GM12878 (cell line): ENCODE measurements at regions not wholly inside any gene's neighbourhood (a gene's known extent, or its start where the extent isn't known, plus 50 kb on each side); places are given as distances from the start of the nearest gene placed in this dataset.
A peak's percentile ranks its signal among the peaks of the same experiment; 100 is the strongest.

Experiments used
- ATAC-seq: fragments of 200-7000 bp; cut with Tn5 transposase; 3 replicates; pipeline ENCODE4 v1.9.1; 2020; ENCODE audit warnings: mild to moderate bottlenecking, moderate library complexity
- BruUV-seq: library from RNA; stranded (reverse); fragments of 400-500 nt; replicated peaks from 2 replicates; lab custom pipeline; 2021; lab: Mats Ljungman, UMichigan
- CTCF ChIA-PET: fragments of 300-600 bp; sonication (Branson Sonifier 250); formaldehyde crosslinking; extraction: SDS; loops from one replicate; lab custom pipeline; 2021; ENCODE audit warnings: inconsistent platforms; lab: Yijun Ruan, JAX
- POLR2A ChIA-PET: fragments of 350-600 bp; formaldehyde crosslinking; extraction: SDS; loops from one replicate; lab custom pipeline; 2021; ENCODE audit warnings: inconsistent platforms; lab: Charles Lee
- RAD21 ChIA-PET: fragments of 300-600 bp; sonication (Branson Sonifier 250); formaldehyde crosslinking; loops from one replicate; lab custom pipeline; 2023; ENCODE audit warnings: antibody characterized with exemption; ENCODE audit not compliant: unreplicated experiment; lab: Charles Lee
- SMC1A ChIA-PET: fragments of 300-600 bp; sonication (Branson Sonifier 250); formaldehyde crosslinking; loops from one replicate; lab custom pipeline; 2023; ENCODE audit not compliant: unreplicated experiment, uncharacterized antibody; lab: Charles Lee
- DNase-seq: peaks from one replicate; pipeline ENCODE4 v3.0.0-alpha.2; 2011; ENCODE audit warnings: low read depth, low spot score
- FAIRE-seq: peaks from 3 replicates; lab custom pipeline; 2011; peaks lifted over from hg19 to GRCh38; lab: Jason Lieb, UNC
- H2AFZ ChIP-seq: 2 replicates; pipeline ENCODE4 v1.6.0; 2011; ENCODE audit warnings: low read depth, low read length, control low read depth; ENCODE audit not compliant: control insufficient read depth
- H3K27ac ChIP-seq: 2 replicates; pipeline ENCODE4 v1.5.1; 2011; ENCODE audit warnings: control low read depth; ENCODE audit not compliant: control insufficient read depth, insufficient read depth
- H3K27me3 ChIP-seq, 2 experiments: replicated peaks in 1 of 2; 2 replicates each; pipeline versions ENCODE4 v1.6.0 to v1.6.1; 2011; ENCODE audit warnings: low read length in 1 of 2; ENCODE audit not compliant: control insufficient read depth in 2 of 2, insufficient read depth in 2 of 2
- H3K36me3 ChIP-seq, 2 experiments: 2 replicates each; pipeline ENCODE4 v1.5.1; 2011; ENCODE audit warnings: low read length in 1 of 2; ENCODE audit not compliant: control insufficient read depth in 2 of 2, insufficient read depth in 2 of 2
- H3K4me1 ChIP-seq: 2 replicates; pipeline ENCODE4 v1.6.1; 2011; ENCODE audit warnings: mild to moderate bottlenecking, low read length, moderate library complexity, mixed read lengths; ENCODE audit not compliant: control insufficient read depth, insufficient read depth
- H3K4me2 ChIP-seq: 2 replicates; pipeline ENCODE4 v1.6.0; 2011; ENCODE audit warnings: control low read depth; ENCODE audit not compliant: control insufficient read depth, insufficient read depth
- H3K4me3 ChIP-seq: fragments of 200-600 bp; sonication (generic); 2 replicates; pipeline ENCODE4 v1.5.1; 2016
- H3K79me2 ChIP-seq: 2 replicates; pipeline ENCODE4 v1.6.0; 2011; ENCODE audit warnings: low read length; ENCODE audit not compliant: control insufficient read depth, insufficient read depth
- H3K9ac ChIP-seq: 2 replicates; pipeline ENCODE4 v1.8.0; 2011; ENCODE audit warnings: low read length, control low read depth, mixed read lengths; ENCODE audit not compliant: control insufficient read depth, insufficient read depth
- H3K9me3 ChIP-seq: replicated peaks from 3 replicates; pipeline ENCODE4 v1.5.1; 2011; ENCODE audit warnings: mild to moderate bottlenecking, low read length; ENCODE audit not compliant: control insufficient read depth, insufficient read depth
- H4K20me1 ChIP-seq: 2 replicates; pipeline ENCODE4 v1.6.0; 2011; ENCODE audit not compliant: control insufficient read depth, insufficient read depth
- ESRRA ChIP-seq: IDR thresholded peaks from 2 replicates; pipeline ENCODE4 v1.6.1; 2012; ENCODE audit warnings: mild to moderate bottlenecking, low read length, improper control_type of control experiment
- GATAD2B ChIP-seq: fragments of 450-650 bp; conservative IDR thresholded peaks from 2 replicates; pipeline ENCODE4 v1.6.1; 2017; ENCODE audit warnings: low read depth, mild to moderate bottlenecking, moderate library complexity
- HDAC2 ChIP-seq: fragments of 200-600 bp; sonication (generic); IDR thresholded peaks from 2 replicates; pipeline ENCODE4 v1.6.1; 2017
- MTA2 ChIP-seq: fragments of 450-650 bp; IDR thresholded peaks from 2 replicates; pipeline ENCODE4 v1.6.1; 2016; ENCODE audit warnings: low read depth, mild to moderate bottlenecking, moderate library complexity
- NBN ChIP-seq: fragments of 450-650 bp; IDR thresholded peaks from 2 replicates; pipeline ENCODE4 v1.6.1; 2016
- ZSCAN29 ChIP-seq: fragments of 450-650 bp; IDR thresholded peaks from 2 replicates; pipeline ENCODE4 v1.6.1; 2017; ENCODE audit warnings: mild to moderate bottlenecking, moderate library complexity
- WGBS: methylation state at CpG from one replicate; pipeline ENCODE4 v1.1.6; 2016; ENCODE audit warnings: low lambda C conversion rate; ENCODE audit not compliant: insufficient replicate concordance, insufficient coverage; ENCODE audit errors: missing lambda C conversion rate; 5-methylcytosine and 5-hydroxymethylcytosine counted together
- in situ Hi-C: fragments of 300-500 bp; cut with MboI; formaldehyde crosslinking; loops from 9 replicates; pipeline ENCODE4 v1.14.3; 2018; ENCODE audit warnings: mixed read lengths
- intact Hi-C: fragments of 100-400 bp; cut with micrococcal nuclease; formaldehyde crosslinking; loops from one replicate; pipeline ENCODE4 v1.14.2; 2022; ENCODE audit not compliant: unreplicated experiment
- TF ChIP-seq, protein P1 (sequence below): fragments of 450-650 bp; IDR thresholded peaks from 2 replicates; pipeline ENCODE4 v1.6.1; 2017; ENCODE audit warnings: low read depth, mild to moderate bottlenecking, moderate library complexity
- TF ChIP-seq, protein P2 (sequence below): IDR thresholded peaks from 2 replicates; pipeline ENCODE4 v1.6.1; 2011; ENCODE audit warnings: borderline replicate concordance, low read depth, mild to moderate bottlenecking, moderate library complexity, low read length; ENCODE audit not compliant: insufficient read depth, poor library complexity, severe bottlenecking

DNA sequence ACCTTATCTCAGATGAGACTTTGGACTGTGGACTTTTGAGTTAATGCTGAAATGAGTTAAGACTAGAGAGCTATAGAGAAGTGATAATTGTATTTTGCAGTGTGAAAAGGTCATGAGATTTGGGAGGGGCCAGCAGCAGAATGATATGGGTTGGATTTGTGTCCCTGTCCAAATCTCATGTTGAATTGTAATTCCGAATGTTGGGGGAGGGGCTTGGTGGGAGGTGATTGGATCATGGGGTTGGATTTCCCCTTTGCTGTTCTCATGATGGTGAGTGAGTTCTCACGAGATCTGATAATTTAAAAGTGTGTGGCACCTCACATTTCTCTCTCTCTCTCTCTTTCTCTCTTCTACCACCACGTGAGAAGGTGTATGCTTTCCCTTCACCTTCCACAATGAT, 777.8 kb upstream of the LUZP2 start:
- no TSS peak for BruUV-seq
- Histone ChIP-seq H3K9ac (no peak overlapping the region), H3K4me2 (no peak overlapping the region), H3K4me1 (no peaks in the 10 kb centered on the region), H4K20me1 (no peaks in the 10 kb centered on the region), H2AFZ (no peak overlapping the region), H3K4me3 (no peak overlapping the region), H3K9me3 (no peaks in the 10 kb centered on the region), H3K36me3 (no peaks in the 10 kb centered on the region), H3K27ac (no peak overlapping the region), H3K27me3 (no peaks in the 10 kb centered on the region), H3K79me2 (no peaks in the 10 kb centered on the region)
- peak; percentile 43; the same call in 1 of the 2 replicates for TF ChIP-seq MTA2
- TF ChIP-seq, protein P1, sequence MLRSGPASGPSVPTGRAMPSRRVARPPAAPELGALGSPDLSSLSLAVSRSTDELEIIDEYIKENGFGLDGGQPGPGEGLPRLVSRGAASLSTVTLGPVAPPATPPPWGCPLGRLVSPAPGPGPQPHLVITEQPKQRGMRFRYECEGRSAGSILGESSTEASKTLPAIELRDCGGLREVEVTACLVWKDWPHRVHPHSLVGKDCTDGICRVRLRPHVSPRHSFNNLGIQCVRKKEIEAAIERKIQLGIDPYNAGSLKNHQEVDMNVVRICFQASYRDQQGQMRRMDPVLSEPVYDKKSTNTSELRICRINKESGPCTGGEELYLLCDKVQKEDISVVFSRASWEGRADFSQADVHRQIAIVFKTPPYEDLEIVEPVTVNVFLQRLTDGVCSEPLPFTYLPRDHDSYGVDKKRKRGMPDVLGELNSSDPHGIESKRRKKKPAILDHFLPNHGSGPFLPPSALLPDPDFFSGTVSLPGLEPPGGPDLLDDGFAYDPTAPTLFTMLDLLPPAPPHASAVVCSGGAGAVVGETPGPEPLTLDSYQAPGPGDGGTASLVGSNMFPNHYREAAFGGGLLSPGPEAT, result peak; percentile 29; the same call in 1 of the 2 replicates
- TF ChIP-seq ESRRA, result no peak
- TF ChIP-seq NBN, result 0 out of 2 replicates have a peak, but pooled peaks have one; percentile 29
- TF ChIP-seq ZSCAN29, result no peak
- TF ChIP-seq HDAC2, result no peak
- TF ChIP-seq, protein P2, sequence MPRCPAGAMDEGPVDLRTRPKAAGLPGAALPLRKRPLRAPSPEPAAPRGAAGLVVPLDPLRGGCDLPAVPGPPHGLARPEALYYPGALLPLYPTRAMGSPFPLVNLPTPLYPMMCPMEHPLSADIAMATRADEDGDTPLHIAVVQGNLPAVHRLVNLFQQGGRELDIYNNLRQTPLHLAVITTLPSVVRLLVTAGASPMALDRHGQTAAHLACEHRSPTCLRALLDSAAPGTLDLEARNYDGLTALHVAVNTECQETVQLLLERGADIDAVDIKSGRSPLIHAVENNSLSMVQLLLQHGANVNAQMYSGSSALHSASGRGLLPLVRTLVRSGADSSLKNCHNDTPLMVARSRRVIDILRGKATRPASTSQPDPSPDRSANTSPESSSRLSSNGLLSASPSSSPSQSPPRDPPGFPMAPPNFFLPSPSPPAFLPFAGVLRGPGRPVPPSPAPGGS, result no peak
- TF ChIP-seq GATAD2B, result no peak
- ATAC-seq, result no peak
- ChIA-PET RAD21 (no interaction called here), POLR2A (no interaction called here), CTCF (no interaction called here), SMC1A (interaction anchor here (1.1 kb wide), 1 partner anchor 9 kb away, joined by 3 read pairs; no protein-coding TSS in a partner anchor)
- 7% methylated on average over 3 of the region's 3 CpGs for WGBS
- no peak for FAIRE-seq
- intact Hi-C loops (no loop called here), in situ Hi-C loops (no loop called here)
- no peak for DNase-seq
